SK-N-SH (cell line): ENCODE measurements at regions not wholly inside any gene's neighbourhood (a gene's known extent, or its start where the extent isn't known, plus 50 kb on each side); places are given as distances from the start of the nearest gene placed in this dataset.

Experiments used
- CTCF ChIA-PET: fragments of 300-600, 350-600 bp; formaldehyde crosslinking; extraction: SDS; loops from one replicate; lab custom pipeline; 2021; lab: Yijun Ruan, JAX
- POLR2A ChIA-PET: fragments of 350-600 bp; sonication (Branson Sonifier 250); formaldehyde crosslinking; extraction: SDS; loops from one replicate; lab custom pipeline; 2020; ENCODE audit warnings: antibody characterized with exemption, inconsistent platforms; lab: Yijun Ruan, JAX
- DNase-seq: peaks from one replicate; pipeline ENCODE4 v3.0.0; 2012
- H2AFZ ChIP-seq: fragments of 200-600 bp; sonication (generic); 2 replicates; pipeline ENCODE4 v1.8.1; 2016; ENCODE audit warnings: antibody characterized with exemption, mild to moderate bottlenecking, low read depth
- H3F3A ChIP-seq: fragments of 200-600 bp; sonication (generic); replicated peaks from 2 replicates; pipeline ENCODE3; 2016; ENCODE audit warnings: antibody characterized with exemption, mild to moderate bottlenecking; ENCODE audit not compliant: insufficient read depth
- H3K27ac ChIP-seq, 2 experiments: fragments of 200-500 bp in 1 of 2; fragments of 200-600 bp in 1 of 2; sonication (Bioruptor generic) in 1 of 2; sonication (generic), shearing (Covaris generic) in 1 of 2; 2 replicates each; pipeline versions ENCODE4 v1.5.1 to v1.6.1; 2014 to 2016; ENCODE audit warnings: low read depth in 2 of 2, inconsistent platforms in 1 of 2, low read length in 1 of 2, mild to moderate bottlenecking in 1 of 2, mixed read lengths in 1 of 2
- H3K27me3 ChIP-seq: fragments of 200-600 bp; sonication (generic), shearing (Covaris generic); 2 replicates; pipeline ENCODE4 v1.6.1; 2016; ENCODE audit warnings: mixed run types; ENCODE audit not compliant: insufficient read depth
- H3K36me3 ChIP-seq, 2 experiments: fragments of 200-500 bp in 1 of 2; fragments of 200-600 bp in 1 of 2; sonication (Bioruptor generic) in 1 of 2; sonication (generic) in 1 of 2; replicated peaks in 1 of 2; 2 replicates each; pipeline versions ENCODE3 to v1.5.1; 2014 to 2016; ENCODE audit warnings: low read length in 1 of 2, mild to moderate bottlenecking in 1 of 2; ENCODE audit not compliant: insufficient read depth in 2 of 2, control insufficient read depth in 1 of 2
- H3K4me1 ChIP-seq, 2 experiments: fragments of 200-500 bp in 1 of 2; fragments of 200-600 bp in 1 of 2; sonication (Bioruptor generic) in 1 of 2; sonication (generic), shearing (Covaris generic) in 1 of 2; 2 replicates each; pipeline versions ENCODE4 v1.5.1 to v1.6.1; 2014 to 2016; ENCODE audit warnings: low read depth in 1 of 2, low read length in 1 of 2, mixed run types in 1 of 2; ENCODE audit not compliant: insufficient read depth in 2 of 2, control insufficient read depth in 1 of 2
- H3K4me2 ChIP-seq: fragments of 200-600 bp; sonication (generic), shearing (Covaris generic); 2 replicates; pipeline ENCODE4 v1.6.1; 2017; ENCODE audit warnings: mixed run types
- H3K4me3 ChIP-seq, 2 experiments: fragments of 200-500 bp in 1 of 2; fragments of 200-600 bp in 1 of 2; sonication (Bioruptor generic) in 1 of 2; sonication (generic), shearing (Covaris generic) in 1 of 2; 2 replicates each; pipeline versions ENCODE4 v1.5.1 to v1.8.1; 2014 to 2016; ENCODE audit warnings: low read depth in 2 of 2, inconsistent platforms in 1 of 2, low read length in 1 of 2, mild to moderate bottlenecking in 1 of 2, mixed read lengths in 1 of 2, moderate library complexity in 1 of 2
- H3K79me2 ChIP-seq: fragments of 200-600 bp; sonication (generic); 2 replicates; pipeline ENCODE4 v1.8.1; 2017; ENCODE audit warnings: mild to moderate bottlenecking; ENCODE audit not compliant: insufficient read depth
- H3K9ac ChIP-seq: fragments of 200-600 bp; sonication (generic); 2 replicates; pipeline ENCODE4 v1.6.1; 2017; ENCODE audit warnings: mixed run types
- H3K9me2 ChIP-seq: fragments of 200-600 bp; sonication (generic); 2 replicates; pipeline ENCODE4 v1.6.1; 2017; ENCODE audit warnings: mixed run types
- H3K9me3 ChIP-seq: fragments of 200-600 bp; sonication (generic); 2 replicates; pipeline ENCODE4 v1.6.1; 2017; ENCODE audit warnings: mixed run types, mild to moderate bottlenecking, moderate library complexity
- H4K20me1 ChIP-seq: fragments of 200-600 bp; sonication (generic); 2 replicates; pipeline ENCODE4 v1.6.1; 2017; ENCODE audit warnings: mild to moderate bottlenecking, mixed run types; ENCODE audit not compliant: insufficient read depth
- CTCF ChIP-seq: fragments of 200-600 bp; sonication (generic); IDR thresholded peaks from 2 replicates; pipeline ENCODE4 v1.6.1; 2017; ENCODE audit warnings: antibody characterized with exemption, mild to moderate bottlenecking, moderate library complexity
- EZH2phosphoT487 ChIP-seq: fragments of 200-600 bp; sonication (generic); IDR thresholded peaks from 2 replicates; pipeline ENCODE4 v1.6.1; 2017; ENCODE audit warnings: low read depth, mixed run types, mild to moderate bottlenecking, antibody characterized with exemption, moderate library complexity, borderline replicate concordance
- FOXJ3 ChIP-seq: sonication (generic); formaldehyde crosslinking; IDR thresholded peaks from 2 replicates; pipeline ENCODE4 v1.5.1; 2020; ENCODE audit warnings: mild to moderate bottlenecking, missing genetic modification reagents
- GATA2 ChIP-seq: sonication (generic); formaldehyde crosslinking; IDR thresholded peaks from 2 replicates; pipeline ENCODE4 v1.5.0; 2020; ENCODE audit warnings: mild to moderate bottlenecking, missing genetic modification reagents
- IRF3 ChIP-seq: fragments of 150-350 bp; IDR thresholded peaks from 2 replicates; pipeline ENCODE4 v1.6.1; 2016; ENCODE audit warnings: mild to moderate bottlenecking, low read depth, low read length
- NFIC ChIP-seq: IDR thresholded peaks from 2 replicates; pipeline ENCODE4 v1.4.0; 2012; ENCODE audit warnings: borderline replicate concordance
- REST ChIP-seq: IDR thresholded peaks from 2 replicates; pipeline ENCODE4 v1.6.1; 2012; ENCODE audit warnings: mild to moderate bottlenecking, low read depth, low read length, moderate library complexity
- RXRA ChIP-seq: IDR thresholded peaks from 2 replicates; pipeline ENCODE4 v1.4.0; 2012; ENCODE audit warnings: low read depth, mild to moderate bottlenecking, borderline replicate concordance
- SIN3A ChIP-seq: IDR thresholded peaks from 2 replicates; pipeline ENCODE4 v1.6.1; 2012; ENCODE audit warnings: low read depth, mild to moderate bottlenecking, low read length, moderate library complexity, borderline replicate concordance
- TAF1 ChIP-seq: IDR thresholded peaks from 2 replicates; pipeline ENCODE4 v1.6.1; 2012; ENCODE audit warnings: low read depth, mild to moderate bottlenecking, low read length, moderate library complexity, borderline replicate concordance
- YY1 ChIP-seq: IDR thresholded peaks from 2 replicates; pipeline ENCODE4 v1.4.0; 2012; ENCODE audit warnings: low read depth, mild to moderate bottlenecking
- WGBS: methylation state at CpG from one replicate; pipeline ENCODE4 v1.1.6; 2017; ENCODE audit warnings: low lambda C conversion rate; 5-methylcytosine and 5-hydroxymethylcytosine counted together
- TF ChIP-seq, protein P1 (sequence below): IDR thresholded peaks from 2 replicates; pipeline ENCODE4 v1.4.0; 2012; ENCODE audit warnings: low read depth

- CTCF ChIA-PET, result no interaction called here
Observed at GRCh38 chr10:4437061-4437460, 388.9 kb upstream of the AKR1E2 start.

More at GRCh38 chr10:4437061-4437460, 388.9 kb upstream of the AKR1E2 start:
- H3K9me2 ChIP-seq, result no peaks in the 10 kb centered on the region
- no peaks in the 10 kb centered on the region for H3F3A ChIP-seq
- no peak overlapping the region for H3K9ac ChIP-seq
- H3K36me3 ChIP-seq, result no peaks in the 10 kb centered on the region
- no peaks in the 10 kb centered on the region for H4K20me1 ChIP-seq
- no peaks in the 10 kb centered on the region for H3K79me2 ChIP-seq
- DNase-seq, result no peak
- POLR2A ChIA-PET, result no interaction called here
- H3K4me3 ChIP-seq, result no peak overlapping the region
- TF ChIP-seq GATA2 (no peak), REST (no peak), FOXJ3 (CRISPR knock-in tag) (no peak), YY1 (no peak), RXRA (no peak), TAF1 (no peak), IRF3 (no peak), EZH2phosphoT487 (no peak), CTCF (no peak), SIN3A (no peak), NFIC (no peak)
- TF ChIP-seq, protein P1, sequence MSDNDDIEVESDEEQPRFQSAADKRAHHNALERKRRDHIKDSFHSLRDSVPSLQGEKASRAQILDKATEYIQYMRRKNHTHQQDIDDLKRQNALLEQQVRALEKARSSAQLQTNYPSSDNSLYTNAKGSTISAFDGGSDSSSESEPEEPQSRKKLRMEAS, result no peak
- TF ChIP-seq, all 33 proteins: peak for 0
- WGBS, result 93% methylated on average over 7 of the region's 7 CpGs
- Histone ChIP-seq H2AFZ (no peak overlapping the region), H3K27me3 (no peaks in the 10 kb centered on the region), H3K9me3 (no peaks in the 10 kb centered on the region), H3K27ac (no peak overlapping the region; a peak in 1 of 4 replicates), H3K4me2 (no peak overlapping the region), H3K4me1 (peaks cover 0 to 3% of the 10 kb centered on the region in 2 experiments; a peak in 2 of 4 replicates)
